H9 (cell line): ENCODE measurements at regions not wholly inside any gene's neighbourhood (a gene's known extent, or its start where the extent isn't known, plus 50 kb on each side); places are given as distances from the start of the nearest gene placed in this dataset.

ENCODE experiments used
- DNase-seq: peaks from one replicate; pipeline ENCODE4 v3.0.0-alpha.2; 2017
- H2AFZ ChIP-seq: one replicate; pipeline ENCODE4 v1.6.1; 2013; ENCODE audit warnings: mild to moderate bottlenecking, low read length, control low read depth, moderate library complexity
- H2AK5ac ChIP-seq: 2 replicates; pipeline ENCODE4 v1.6.1; 2013; ENCODE audit warnings: low read length, control low read depth, mixed read lengths; ENCODE audit not compliant: insufficient read length
- H2BK120ac ChIP-seq: one replicate; pipeline ENCODE4 v1.6.1; 2013; ENCODE audit warnings: low read depth, mild to moderate bottlenecking, low read length, control low read depth, inconsistent platforms; ENCODE audit not compliant: poor library complexity, severe bottlenecking
- H2BK12ac ChIP-seq: 2 replicates; pipeline ENCODE4 v1.6.1; 2013; ENCODE audit warnings: low read length, control low read depth, mixed read lengths, low read depth; ENCODE audit not compliant: insufficient read length
- H2BK15ac ChIP-seq: 2 replicates; pipeline ENCODE4 v1.6.1; 2013; ENCODE audit warnings: low read depth, low read length, control low read depth
- H2BK20ac ChIP-seq: one replicate; pipeline ENCODE4 v1.6.1; 2013; ENCODE audit warnings: low read depth, mild to moderate bottlenecking, low read length, control low read depth, inconsistent platforms; ENCODE audit not compliant: poor library complexity, severe bottlenecking
- H2BK5ac ChIP-seq: 2 replicates; pipeline ENCODE4 v1.6.1; 2013; ENCODE audit warnings: low read length, control low read depth, mixed read lengths; ENCODE audit not compliant: insufficient read length
- H3K14ac ChIP-seq: 2 replicates; pipeline ENCODE4 v1.6.1; 2013; ENCODE audit warnings: low read length, control low read depth; ENCODE audit not compliant: insufficient read depth
- H3K18ac ChIP-seq: 2 replicates; pipeline ENCODE4 v1.6.1; 2013; ENCODE audit warnings: low read depth, mild to moderate bottlenecking, mixed read lengths, low read length, control low read depth; ENCODE audit not compliant: insufficient read length
- H3K23ac ChIP-seq: 2 replicates; pipeline ENCODE4 v1.6.1; 2013; ENCODE audit warnings: low read length, control low read depth, mixed read lengths, low read depth; ENCODE audit not compliant: insufficient read length
- H3K23me2 ChIP-seq: 2 replicates; pipeline ENCODE4 v1.6.1; 2013; ENCODE audit warnings: low read depth, mild to moderate bottlenecking, mixed read lengths, low read length, control low read depth; ENCODE audit not compliant: insufficient read length, poor library complexity, severe bottlenecking
- H3K27ac ChIP-seq: 2 replicates; pipeline ENCODE4 v1.5.1; 2013; ENCODE audit warnings: low read length, control low read depth, mixed read lengths, low read depth; ENCODE audit not compliant: insufficient read length
- H3K27me3 ChIP-seq: 2 replicates; pipeline ENCODE4 v1.6.1; 2013; ENCODE audit warnings: low read length, control low read depth, inconsistent platforms; ENCODE audit not compliant: insufficient read depth
- H3K4ac ChIP-seq: 2 replicates; pipeline ENCODE4 v1.6.1; 2013; ENCODE audit warnings: low read depth, mild to moderate bottlenecking, control low read depth, inconsistent platforms, low read length, moderate library complexity
- H3K4me1 ChIP-seq: 2 replicates; pipeline ENCODE4 v1.6.1; 2013; ENCODE audit warnings: low read length, control low read depth, inconsistent platforms; ENCODE audit not compliant: insufficient read depth
- H3K4me2 ChIP-seq: 2 replicates; pipeline ENCODE4 v1.6.1; 2013; ENCODE audit warnings: low read length, control low read depth, mixed read lengths; ENCODE audit not compliant: insufficient read length, insufficient read depth
- H3K56ac ChIP-seq: 2 replicates; pipeline ENCODE4 v1.6.1; 2013; ENCODE audit warnings: low read depth, mild to moderate bottlenecking, mixed read lengths, low read length, control low read depth; ENCODE audit not compliant: insufficient read length
- H3K79me1 ChIP-seq: 2 replicates; pipeline ENCODE4 v1.6.1; 2013; ENCODE audit warnings: low read depth, mild to moderate bottlenecking, moderate library complexity, low read length, control low read depth, inconsistent platforms; ENCODE audit not compliant: insufficient read depth, poor library complexity, severe bottlenecking
- H3K79me2 ChIP-seq: 2 replicates; pipeline ENCODE4 v1.6.1; 2013; ENCODE audit warnings: low read length, control low read depth, inconsistent platforms; ENCODE audit not compliant: insufficient read depth
- H3K9ac ChIP-seq: 2 replicates; pipeline ENCODE4 v1.6.1; 2013; ENCODE audit warnings: low read length, control low read depth, mixed read lengths; ENCODE audit not compliant: insufficient read length; ENCODE audit errors: extremely low read depth
- H3K9me3 ChIP-seq: one replicate; pipeline ENCODE4 v1.6.1; 2013; ENCODE audit warnings: low read depth, low read length, inconsistent platforms; ENCODE audit not compliant: control insufficient read depth
- H3T11ph ChIP-seq: one replicate; pipeline ENCODE4 v1.6.1; 2013; ENCODE audit warnings: mild to moderate bottlenecking, low read length, control low read depth, inconsistent platforms
- H4K20me1 ChIP-seq: one replicate; pipeline ENCODE4 v1.6.1; 2013; ENCODE audit not compliant: control insufficient read depth, insufficient read length, insufficient read depth
- H4K5ac ChIP-seq: 2 replicates; pipeline ENCODE4 v1.6.1; 2013; ENCODE audit warnings: low read depth, mild to moderate bottlenecking, mixed read lengths, low read length, control low read depth; ENCODE audit not compliant: insufficient read length
- H4K8ac ChIP-seq: replicated peaks from 2 replicates; pipeline ENCODE4 v1.6.1; 2013; ENCODE audit warnings: low read length, control low read depth, mixed read lengths, low read depth; ENCODE audit not compliant: insufficient read length
- H4K91ac ChIP-seq: 2 replicates; pipeline ENCODE4 v1.6.1; 2013; ENCODE audit warnings: low read depth, mild to moderate bottlenecking, moderate library complexity, mixed read lengths, low read length, control low read depth; ENCODE audit not compliant: insufficient read length
- H3K27ac Mint-ChIP-seq, 3 experiments: 2 replicates in 2 of 3; 3 replicates in 1 of 3; pipeline ENCODE4 v1.8.0; 2020 to 2021; ENCODE audit warnings: mixed read lengths in 3 of 3, mild to moderate bottlenecking in 1 of 3, moderate library complexity in 1 of 3
- H3K27me3 Mint-ChIP-seq: 2 replicates; pipeline ENCODE4 v1.8.0; 2021; ENCODE audit warnings: low read depth, mild to moderate bottlenecking, moderate library complexity, mixed read lengths
- H3K36me3 Mint-ChIP-seq, 3 experiments: 2 replicates in 2 of 3; 3 replicates in 1 of 3; pipeline ENCODE4 v1.8.0; 2020 to 2021; ENCODE audit warnings: low read depth in 3 of 3, mixed read lengths in 3 of 3; ENCODE audit not compliant: insufficient read depth in 1 of 3
- H3K4me1 Mint-ChIP-seq, 2 experiments: 2 replicates each; pipeline ENCODE4 v1.8.0; 2020; ENCODE audit warnings: mixed read lengths in 2 of 2
- H3K4me3 Mint-ChIP-seq, 2 experiments: 2 replicates in 1 of 2; 3 replicates in 1 of 2; pipeline ENCODE4 v1.8.0; 2020 to 2021; ENCODE audit warnings: mild to moderate bottlenecking in 2 of 2, mixed read lengths in 2 of 2, moderate library complexity in 1 of 2
- H3K9me3 Mint-ChIP-seq, 2 experiments: 2 replicates in 1 of 2; 3 replicates in 1 of 2; pipeline ENCODE4 v1.8.0; 2020; ENCODE audit warnings: mild to moderate bottlenecking in 2 of 2, mixed read lengths in 2 of 2, moderate library complexity in 1 of 2
- WGBS: extraction: QIAGEN DNeasy Blood & Tissue Kit; methylation state at CpG from one replicate; pipeline ENCODE4 v1.1.7; 2013; ENCODE audit warnings: missing lambda C conversion rate, low lambda C conversion rate, mixed read lengths; ENCODE audit not compliant: insufficient read length; ENCODE audit errors: extremely low coverage; 5-methylcytosine and 5-hydroxymethylcytosine counted together
- TF ChIP-seq, protein P1 (sequence below): fragments of 200-600 bp; sonication (generic); conservative IDR thresholded peaks from 3 replicates; pipeline ENCODE4 v1.8.0; 2021; ENCODE audit warnings: antibody characterized with exemption, mild to moderate bottlenecking

DNA sequence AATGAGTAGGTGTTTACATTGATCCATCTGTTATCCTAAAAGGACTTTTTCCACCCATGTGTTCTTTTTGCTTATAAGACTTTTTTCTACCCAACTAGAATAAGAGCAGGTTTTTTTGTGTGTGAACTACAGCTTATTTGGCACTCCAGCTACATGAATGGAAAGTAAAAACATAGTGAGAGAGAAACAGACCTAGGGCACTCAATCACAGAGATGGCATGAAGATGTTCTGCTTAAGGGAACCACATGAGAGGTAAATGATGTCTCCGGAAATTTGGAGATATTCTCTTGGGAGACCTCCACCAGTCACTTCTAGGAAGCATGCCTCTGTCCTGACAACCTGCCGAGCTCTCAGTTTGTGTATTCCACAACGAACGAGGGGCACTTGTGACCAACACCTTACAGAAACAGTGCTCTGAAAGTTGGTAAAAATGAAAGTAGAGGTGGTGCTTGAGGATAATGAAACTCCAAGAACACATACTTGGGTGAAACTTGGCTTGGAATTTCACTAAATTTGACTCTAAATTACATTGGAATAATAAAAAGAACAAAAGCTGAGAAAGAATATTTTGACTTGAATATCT, 788.4 kb upstream of the GALNTL6 start:
- Histone ChIP-seq H2BK15ac (no peak overlapping the region), H3K79me1 (no peaks in the 10 kb centered on the region), H3K27me3 (no peaks in the 10 kb centered on the region), H3T11ph (no peak overlapping the region), H3K14ac (no peak overlapping the region), H3K27ac (no peak overlapping the region), H3K4me1 (peaks cover 6% of the 10 kb centered on the region; the same call in 1 of the 2 replicates), H3K18ac (no peak overlapping the region), H3K79me2 (no peaks in the 10 kb centered on the region), H4K5ac (no peak overlapping the region), H2AFZ (no peak overlapping the region), H4K91ac (no peak overlapping the region), H2AK5ac (no peak overlapping the region), H4K20me1 (no peaks in the 10 kb centered on the region), H3K4ac (no peak overlapping the region), H3K9me3 (no peaks in the 10 kb centered on the region), H2BK120ac (no peak overlapping the region), H4K8ac (no peak overlapping the region), H3K4me2 (no peak overlapping the region), H3K56ac (no peak overlapping the region), H2BK20ac (no peak overlapping the region), H2BK5ac (no peak overlapping the region), H3K23ac (no peak overlapping the region), H2BK12ac (no peak overlapping the region), H3K23me2 (no peaks in the 10 kb centered on the region), H3K9ac (no peak overlapping the region)
- no peak for DNase-seq
- no CpG with 5 or more reads among the region's 4 CpGs for WGBS
- H3K27me3 Mint-ChIP-seq, result no peaks in the 10 kb centered on the region
- H3K4me1 Mint-ChIP-seq, result peaks cover 42 to 51% of the 10 kb centered on the region in 2 experiments
- H3K36me3 Mint-ChIP-seq, result peaks cover 7 to 18% (median 13%) of the 10 kb centered on the region in 3 experiments; a peak in 6 of 7 replicates
- peak overlapping the region in 2 of 3 experiments; percentile 19 to 41; a peak in 3 of 7 replicates for H3K27ac Mint-ChIP-seq
- H3K9me3 Mint-ChIP-seq, result peaks cover 9 to 12% of the 10 kb centered on the region in 2 experiments
- TF ChIP-seq, protein P1, sequence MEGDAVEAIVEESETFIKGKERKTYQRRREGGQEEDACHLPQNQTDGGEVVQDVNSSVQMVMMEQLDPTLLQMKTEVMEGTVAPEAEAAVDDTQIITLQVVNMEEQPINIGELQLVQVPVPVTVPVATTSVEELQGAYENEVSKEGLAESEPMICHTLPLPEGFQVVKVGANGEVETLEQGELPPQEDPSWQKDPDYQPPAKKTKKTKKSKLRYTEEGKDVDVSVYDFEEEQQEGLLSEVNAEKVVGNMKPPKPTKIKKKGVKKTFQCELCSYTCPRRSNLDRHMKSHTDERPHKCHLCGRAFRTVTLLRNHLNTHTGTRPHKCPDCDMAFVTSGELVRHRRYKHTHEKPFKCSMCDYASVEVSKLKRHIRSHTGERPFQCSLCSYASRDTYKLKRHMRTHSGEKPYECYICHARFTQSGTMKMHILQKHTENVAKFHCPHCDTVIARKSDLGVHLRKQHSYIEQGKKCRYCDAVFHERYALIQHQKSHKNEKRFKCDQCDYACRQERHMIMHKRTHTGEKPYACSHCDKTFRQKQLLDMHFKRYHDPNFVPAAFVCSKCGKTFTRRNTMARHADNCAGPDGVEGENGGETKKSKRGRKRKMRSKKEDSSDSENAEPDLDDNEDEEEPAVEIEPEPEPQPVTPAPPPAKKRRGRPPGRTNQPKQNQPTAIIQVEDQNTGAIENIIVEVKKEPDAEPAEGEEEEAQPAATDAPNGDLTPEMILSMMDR, result no peak
- no peak overlapping the region for H3K4me3 Mint-ChIP-seq
